T-helper 2 cell (primary cell): ENCODE measurements at regions not wholly inside any gene's neighbourhood (a gene's known extent, or its start where the extent isn't known, plus 50 kb on each side); places are given as distances from the start of the nearest gene placed in this dataset.

Experiments used
- DNase-seq, 5 experiments: peaks; one replicate each; pipeline versions ENCODE4 v3.0.0 to v3.0.0-alpha.2; 2012 to 2022

DNA sequence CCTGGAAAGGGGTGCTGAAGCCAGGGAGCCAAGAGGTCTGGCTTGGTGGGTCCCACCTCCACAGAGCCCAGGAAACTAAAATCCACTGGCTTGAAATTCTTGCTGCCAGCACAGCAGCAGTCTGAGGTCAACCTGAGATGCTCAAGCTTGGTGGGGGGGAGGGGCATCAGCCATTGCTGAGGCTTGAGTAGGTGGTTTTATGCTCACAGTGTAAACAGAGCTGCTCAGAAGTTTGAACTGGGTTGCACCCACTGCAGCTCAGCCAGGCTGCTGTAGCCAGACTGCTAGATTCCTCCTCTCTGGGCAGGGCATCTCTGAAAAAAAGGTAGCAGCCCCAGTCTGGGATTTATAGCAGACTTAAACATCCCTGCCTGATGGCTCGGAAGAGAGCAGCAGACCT is 55.5 kb upstream of the FBXL17 start:
- DNase-seq: no peak

DNA sequence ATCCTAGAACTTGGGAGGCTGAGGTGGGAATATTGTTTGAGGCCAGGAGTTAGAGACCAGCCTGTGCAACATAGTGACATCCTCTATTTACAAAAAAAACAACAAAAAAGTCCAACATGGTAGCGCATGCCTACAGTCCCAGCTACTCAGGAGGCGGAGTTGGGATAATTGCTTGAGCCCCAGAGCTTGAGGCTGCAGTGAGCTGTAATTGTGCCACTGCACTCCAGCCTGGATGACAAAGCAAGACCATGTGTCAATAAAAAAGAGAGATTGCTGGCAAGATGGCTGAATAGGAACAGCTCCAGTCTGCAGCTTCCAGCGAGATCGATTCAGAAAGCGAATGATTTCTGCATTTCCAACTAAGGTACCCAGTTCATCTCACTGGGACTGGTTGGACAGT is 54.8 kb upstream of the FBXL17 start:
- DNase-seq: no peak

DNA sequence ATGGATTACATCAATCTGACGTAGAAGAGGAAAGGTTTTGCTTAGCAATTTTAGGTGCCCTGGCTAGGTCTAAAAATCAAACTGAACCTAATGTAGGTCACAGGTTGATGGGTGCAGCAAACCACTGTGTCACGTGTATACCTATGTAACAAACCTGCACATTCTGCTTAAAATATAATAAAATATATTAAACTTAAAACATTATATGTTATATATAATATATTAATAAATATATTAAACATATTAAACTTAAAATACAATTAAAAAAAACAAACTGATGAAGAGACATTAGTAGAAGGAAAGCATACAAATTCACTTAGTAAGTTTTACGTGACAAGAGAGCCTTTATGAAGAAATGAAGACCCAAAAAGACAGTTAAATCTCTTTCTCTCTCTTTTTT is 51.7 kb upstream of the FBXL17 start:
- no peak for DNase-seq

DNA sequence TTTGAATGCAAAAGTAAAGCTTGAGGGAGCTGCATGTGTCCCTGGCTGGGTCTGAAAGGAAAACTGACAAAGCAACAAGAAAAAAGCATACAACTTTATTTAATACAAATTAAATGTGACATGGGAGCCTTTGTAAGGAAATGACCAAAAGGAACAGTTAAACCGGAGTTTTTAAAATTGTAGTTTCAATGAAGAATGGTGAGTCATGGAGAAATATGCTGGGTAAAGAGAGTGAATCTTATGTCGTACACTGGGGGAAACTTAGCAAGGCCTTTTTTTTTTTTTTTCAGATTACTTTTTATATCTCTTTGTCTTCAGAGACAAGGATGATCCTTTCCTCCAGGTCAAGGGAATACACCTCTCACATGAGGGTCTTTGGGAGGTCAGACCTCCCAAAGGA is 50.1 kb upstream of the FBXL17 start:
- DNase-seq: no peak
